Keratinocyte (primary cell): ENCODE measurements at regions not wholly inside any gene's neighbourhood (a gene's known extent, or its start where the extent isn't known, plus 50 kb on each side); places are given as distances from the start of the nearest gene placed in this dataset.

Experiments used
- DNase-seq: peaks from one replicate; pipeline ENCODE4 v3.0.0-alpha.2; 2011; ENCODE audit warnings: low read depth, missing footprints, low spot score
- FAIRE-seq: peaks from 2 replicates; lab custom pipeline; 2011; peaks lifted over from hg19 to GRCh38; lab: Jason Lieb, UNC
- H2AFZ ChIP-seq: 2 replicates; pipeline ENCODE4 v1.6.0; 2012; ENCODE audit warnings: low read length, control low read depth, inconsistent platforms; ENCODE audit not compliant: control insufficient read depth
- H3K27ac ChIP-seq: 2 replicates; pipeline ENCODE4 v1.5.1; 2011; ENCODE audit warnings: low read length; ENCODE audit not compliant: control insufficient read depth, insufficient read depth
- H3K27me3 ChIP-seq: 3 replicates; pipeline ENCODE4 v1.6.0; 2011; ENCODE audit warnings: low read length; ENCODE audit not compliant: control insufficient read depth, insufficient read depth; ENCODE audit errors: extremely low read depth
- H3K36me3 ChIP-seq, 2 experiments: 2 replicates in 1 of 2; 3 replicates in 1 of 2; pipeline ENCODE4 v1.5.1; 2011; ENCODE audit warnings: low read length in 2 of 2, mild to moderate bottlenecking in 1 of 2; ENCODE audit not compliant: control insufficient read depth in 2 of 2, insufficient read depth in 2 of 2; ENCODE audit errors: extremely low read depth in 1 of 2
- H3K4me1 ChIP-seq: 3 replicates; pipeline ENCODE4 v1.5.1; 2011; ENCODE audit warnings: low read length; ENCODE audit not compliant: control insufficient read depth, insufficient read depth; ENCODE audit errors: extremely low read depth
- H3K4me2 ChIP-seq: 3 replicates; pipeline ENCODE4 v1.6.0; 2011; ENCODE audit warnings: low read depth, low read length; ENCODE audit not compliant: control insufficient read depth, insufficient read depth; ENCODE audit errors: extremely low read depth
- H3K4me3 ChIP-seq, 3 experiments: fragments of 200-600 bp in 1 of 3; sonication (generic) in 1 of 3; 2 replicates in 2 of 3; 3 replicates in 1 of 3; pipeline ENCODE4 v1.5.1; 2011 to 2016; ENCODE audit warnings: low read length in 3 of 3, mild to moderate bottlenecking in 3 of 3, control low read depth in 2 of 3, inconsistent platforms in 1 of 3, low read depth in 1 of 3, mixed read lengths in 1 of 3, mixed run types in 1 of 3, moderate library complexity in 1 of 3; ENCODE audit not compliant: control insufficient read depth in 2 of 3, insufficient read depth in 2 of 3; ENCODE audit errors: extremely low read depth in 1 of 3
- H3K79me2 ChIP-seq: 2 replicates; pipeline ENCODE4 v1.6.0; 2012; ENCODE audit warnings: low read length; ENCODE audit not compliant: control insufficient read depth, insufficient read depth
- H3K9ac ChIP-seq: 3 replicates; pipeline ENCODE4 v1.6.0; 2011; ENCODE audit warnings: low read length; ENCODE audit not compliant: control insufficient read depth, insufficient read depth; ENCODE audit errors: extremely low read depth
- H3K9me1 ChIP-seq: 3 replicates; pipeline ENCODE4 v1.6.0; 2011; ENCODE audit warnings: low read length; ENCODE audit not compliant: control insufficient read depth, insufficient read depth; ENCODE audit errors: extremely low read depth
- H3K9me3 ChIP-seq: 2 replicates; pipeline ENCODE4 v1.5.1; 2012; ENCODE audit warnings: low read depth, low read length; ENCODE audit not compliant: control insufficient read depth
- H4K20me1 ChIP-seq: 3 replicates; pipeline ENCODE4 v1.6.0; 2011; ENCODE audit warnings: low read length; ENCODE audit not compliant: control insufficient read depth, insufficient read depth; ENCODE audit errors: extremely low read depth
- CTCF ChIP-seq, 3 experiments: IDR thresholded peaks in 1 of 3; conservative IDR thresholded peaks in 1 of 3; optimal IDR thresholded peaks in 1 of 3; 2 replicates in 2 of 3; 3 replicates in 1 of 3; pipeline versions ENCODE3 to v1.5.1; 2011; ENCODE audit warnings: low read length in 3 of 3, mild to moderate bottlenecking in 3 of 3, moderate library complexity in 2 of 3, control low read depth in 1 of 3, inconsistent platforms in 1 of 3; ENCODE audit not compliant: insufficient read depth in 2 of 3; ENCODE audit errors: extremely low read depth in 1 of 3
- EZH2 ChIP-seq: IDR thresholded peaks from one replicate; pipeline ENCODE4 v1.6.1; 2012; ENCODE audit warnings: inconsistent platforms, mild to moderate bottlenecking, low read length, moderate library complexity
- dilution Hi-C: fragments of 300-500 bp; cut with MboI; formaldehyde crosslinking; loops from one replicate; pipeline ENCODE4 v1.7.0; 2020; ENCODE audit warnings: low sequenced_read_pairs; ENCODE audit not compliant: extremely low pct_ligation_motif_present

- TF ChIP-seq EZH2: no peak
- no peak for TF ChIP-seq CTCF (optimal IDR thresholded peaks at IDR 0.05 in 1 of 3, IDR thresholded peaks at IDR 0.05 in 1 of 3, conservative IDR thresholded peaks at IDR 0.05 in 1 of 3; ENCODE audit: extremely low read depth in 1 of 3, insufficient read depth in 2 of 3, low read length in 3 of 3)
- DNase-seq (no peak), FAIRE-seq (peak; percentile 49)
- Histone ChIP-seq H3K36me3 (no peaks in the 10 kb centered on the region), H3K4me1 (peaks cover 25% of the 10 kb centered on the region), H3K9me1 (no peaks in the 10 kb centered on the region), H3K4me3 (no peak overlapping the region), H2AFZ (peak overlapping the region; percentile 50), H3K27me3 (no peaks in the 10 kb centered on the region), H3K79me2 (no peaks in the 10 kb centered on the region), H4K20me1 (no peaks in the 10 kb centered on the region), H3K27ac (no peak overlapping the region), H3K9me3 (no peaks in the 10 kb centered on the region), H3K9ac (no peak overlapping the region), H3K4me2 (no peak overlapping the region)
- dilution Hi-C loops: no loop called here
These were observed 65.8 kb downstream of the KLF6 start for GRCh38 chr10:3719024-3719843.

GRCh38 chr10:3716093-3716492 is 68.9 kb downstream of the KLF6 start:
- Histone ChIP-seq H3K9ac (no peak overlapping the region), H3K4me1 (peaks cover 25% of the 10 kb centered on the region), H3K27ac (no peak overlapping the region), H3K27me3 (no peaks in the 10 kb centered on the region), H3K79me2 (no peaks in the 10 kb centered on the region), H3K9me3 (no peaks in the 10 kb centered on the region), H2AFZ (no peak overlapping the region), H3K4me3 (no peak overlapping the region), H3K4me2 (no peak overlapping the region), H4K20me1 (no peaks in the 10 kb centered on the region), H3K36me3 (no peaks in the 10 kb centered on the region), H3K9me1 (no peaks in the 10 kb centered on the region)
- no peak for FAIRE-seq
- DNase-seq: no peak
- TF ChIP-seq CTCF (optimal IDR thresholded peaks at IDR 0.05 in 1 of 3, IDR thresholded peaks at IDR 0.05 in 1 of 3, conservative IDR thresholded peaks at IDR 0.05 in 1 of 3; ENCODE audit: extremely low read depth in 1 of 3, insufficient read depth in 2 of 3, low read length in 3 of 3) (no peak), EZH2 (no peak)
- dilution Hi-C loops: no loop called here
